ENCODE measurements at regions not wholly inside any gene's neighbourhood (a gene's known extent, or its start where the extent isn't known, plus 50 kb on each side); places are given as distances from the start of the nearest gene placed in this dataset.
A peak's percentile ranks its signal among the peaks of the same experiment; 100 is the strongest.

- DNase-seq (ENCODE audit: low spot score), result peak; percentile 32
These were observed 120.9 kb downstream of the SAMMSON start for GRCh38 chr3:70120357-70120966.

- DNase-seq (ENCODE audit: low spot score), result no peak
These were observed 127.7 kb downstream of the SAMMSON start for GRCh38 chr3:70127192-70127591.

GRCh38 chr3:70137366-70137765 is 137.8 kb downstream of the SAMMSON start:
- DNase-seq (ENCODE audit: low spot score), result no peak

GRCh38 chr3:70138606-70139005 is 139.1 kb downstream of the SAMMSON start:
- DNase-seq (ENCODE audit: low spot score), result no peak

Data from CD4-positive, alpha-beta T cell treated with Interleukin-2 at 100 ng/mL for 4 hours (primary cell).